Brain pericyte (primary cell): ENCODE measurements at regions not wholly inside any gene's neighbourhood (a gene's known extent, or its start where the extent isn't known, plus 50 kb on each side); places are given as distances from the start of the nearest gene placed in this dataset.

ENCODE experiments used
- DNase-seq: peaks from one replicate; pipeline ENCODE4 v3.0.0-alpha.2; 2012; ENCODE audit warnings: low read depth, low spot score

DNA sequence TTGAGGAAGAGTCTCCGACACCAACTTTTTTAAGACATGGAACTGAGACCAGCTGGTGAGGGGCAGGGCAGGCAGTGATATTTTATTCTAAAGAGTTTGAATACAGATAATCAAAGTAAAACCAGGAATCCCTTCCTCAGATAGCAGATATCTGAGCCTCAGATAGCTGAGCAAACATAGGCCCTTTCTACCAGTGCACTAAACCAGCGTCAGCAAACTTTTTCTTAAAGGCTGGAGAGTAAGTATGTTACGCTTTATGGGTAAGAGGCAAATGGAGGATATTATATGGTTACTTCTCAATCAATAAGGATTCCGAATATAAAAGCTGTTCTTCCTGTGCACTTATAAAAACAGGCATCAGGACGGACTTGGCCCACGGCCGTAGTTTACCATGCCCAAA lies 73.9 kb downstream of the WNT5A start:
- DNase-seq = no peak

DNA sequence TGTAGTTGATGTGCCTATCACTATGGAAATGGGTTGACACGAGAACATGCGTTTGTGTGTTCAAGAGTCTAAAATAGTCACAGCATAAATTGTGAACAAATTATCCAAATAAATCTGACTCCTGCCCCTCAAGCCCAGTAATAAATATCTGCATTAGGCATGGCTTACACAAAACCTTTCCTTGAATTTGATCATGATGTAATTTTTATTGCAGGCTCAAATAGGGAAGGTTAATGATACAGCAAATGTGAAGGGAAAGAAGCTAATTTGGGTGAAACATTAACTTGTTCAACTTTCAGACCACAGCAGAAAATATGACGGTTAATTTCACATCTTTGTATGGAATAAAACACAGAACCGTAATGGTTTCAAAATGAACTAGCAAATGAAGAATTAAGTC lies 74.6 kb downstream of the WNT5A start:
- DNase-seq = no peak

DNA sequence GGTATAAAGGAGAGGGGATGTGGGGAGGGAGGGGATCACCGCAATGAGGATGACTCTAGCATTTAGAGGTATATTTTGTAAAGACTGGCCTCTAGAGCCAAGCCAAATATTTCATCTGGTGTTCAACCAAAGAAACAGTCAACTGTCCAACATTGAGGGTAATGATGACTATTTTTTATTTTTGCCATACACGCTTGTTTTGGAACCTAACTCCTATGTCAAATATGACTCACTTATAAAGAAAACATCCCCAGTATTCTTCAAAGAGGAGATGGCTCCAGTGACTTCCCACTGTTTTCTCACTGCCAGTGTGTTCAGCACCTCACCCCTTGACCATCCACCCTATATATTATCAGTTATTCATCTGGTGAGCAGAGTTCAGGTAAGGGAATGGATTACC lies 77.3 kb downstream of the WNT5A start:
- no peak for DNase-seq

DNA sequence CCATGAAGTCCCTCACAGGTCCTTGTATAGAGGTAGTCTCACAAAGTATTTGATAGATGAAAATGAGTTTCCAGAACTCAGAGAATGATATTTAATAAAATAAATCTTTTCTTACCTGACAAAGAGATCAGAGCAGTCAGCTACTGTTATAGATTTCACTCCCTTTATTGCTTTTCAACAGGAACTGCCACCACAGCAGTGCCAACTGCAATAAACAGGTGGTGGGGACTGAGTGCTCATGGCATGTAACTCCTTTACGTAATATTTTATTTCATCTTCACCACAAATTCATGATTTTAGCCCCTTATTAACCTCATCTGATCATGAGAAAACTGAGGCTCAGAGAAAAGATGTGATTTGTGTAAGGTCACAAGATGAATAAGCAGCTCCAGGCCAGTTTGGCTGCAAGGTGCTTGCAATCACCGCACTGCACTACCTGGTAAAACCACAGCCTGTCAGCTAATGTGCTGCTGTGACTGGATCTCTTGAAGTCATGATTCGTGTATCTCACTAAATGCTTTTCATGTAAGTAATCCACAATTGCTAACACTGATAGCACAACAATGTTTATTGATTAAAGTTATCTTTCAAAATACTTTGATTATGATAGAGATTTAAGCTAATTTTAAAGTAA lies 78.8 kb downstream of the WNT5A start:
- no peak for DNase-seq

DNA sequence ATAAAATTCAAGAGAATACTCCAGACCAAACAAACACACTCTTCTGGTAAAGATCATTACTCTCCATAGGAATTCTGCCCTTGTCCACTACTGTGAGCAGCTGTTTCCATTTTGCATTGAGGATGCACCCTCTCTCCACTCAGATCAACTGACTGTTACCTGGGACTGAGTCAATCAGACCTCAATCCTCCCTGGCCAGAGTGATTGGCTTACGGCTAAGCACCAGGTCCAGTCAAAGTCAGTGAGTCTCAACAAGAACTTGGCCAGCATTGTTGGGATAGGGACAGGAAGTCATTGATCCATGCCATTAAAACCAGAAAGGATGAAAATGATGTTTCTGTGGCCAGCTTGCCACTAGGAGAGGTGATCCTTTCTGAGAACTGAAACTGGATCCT lies 79.7 kb downstream of the WNT5A start:
- no peak for DNase-seq

DNA sequence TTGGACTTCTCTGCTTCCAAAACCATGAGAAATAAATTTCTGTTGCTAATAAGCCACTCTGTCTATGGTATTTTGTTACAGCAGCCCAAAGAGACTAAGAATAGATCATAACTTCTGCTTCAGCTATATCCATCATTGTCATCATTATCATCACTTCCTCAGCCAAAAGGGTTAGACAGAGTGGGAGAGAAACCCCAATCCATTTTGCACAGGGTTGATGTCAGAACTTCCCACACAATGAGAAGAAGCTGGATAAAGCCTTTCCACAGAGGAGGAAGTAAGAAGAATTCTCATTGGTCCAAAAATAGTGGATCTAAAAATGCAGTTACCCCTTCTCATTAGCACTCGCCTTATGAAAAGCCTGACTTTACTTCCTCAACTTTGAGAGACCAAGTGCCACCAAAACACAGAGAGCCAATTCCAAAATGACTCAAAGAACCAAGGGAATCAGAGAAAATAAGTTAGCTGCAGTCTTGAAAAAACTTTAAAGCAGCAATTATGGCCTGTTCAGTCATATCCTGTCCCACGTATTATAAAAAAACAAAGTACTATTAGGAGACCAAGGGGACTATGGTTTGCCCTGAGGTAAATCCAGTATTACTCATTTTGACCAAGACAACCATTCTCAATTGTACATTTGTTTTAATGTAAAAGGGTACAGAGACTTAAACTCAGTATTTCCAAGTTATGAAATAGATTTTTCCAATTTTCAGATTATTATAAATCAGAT lies 80.2 kb downstream of the WNT5A start:
- DNase-seq = no peak

DNA sequence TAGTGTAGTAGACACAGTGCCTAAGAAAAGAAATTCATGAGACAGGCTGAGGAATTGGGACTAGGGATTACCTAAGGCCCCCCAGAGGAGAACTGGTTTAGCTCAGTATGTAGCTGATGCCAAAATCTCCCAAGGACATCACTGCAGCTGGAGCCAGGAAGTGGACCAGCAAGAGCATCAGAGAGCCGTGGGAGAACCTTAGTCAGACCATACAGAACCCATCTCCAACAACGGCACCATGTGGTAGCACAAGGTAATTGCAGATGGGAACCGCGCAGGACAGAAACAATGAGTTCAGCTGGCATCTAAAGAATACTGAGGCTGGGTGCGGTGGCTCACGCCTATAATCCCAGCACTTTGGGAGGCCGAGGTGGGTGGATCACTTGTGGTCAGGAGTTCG lies 81.7 kb downstream of the WNT5A start:
- no peak for DNase-seq

DNA sequence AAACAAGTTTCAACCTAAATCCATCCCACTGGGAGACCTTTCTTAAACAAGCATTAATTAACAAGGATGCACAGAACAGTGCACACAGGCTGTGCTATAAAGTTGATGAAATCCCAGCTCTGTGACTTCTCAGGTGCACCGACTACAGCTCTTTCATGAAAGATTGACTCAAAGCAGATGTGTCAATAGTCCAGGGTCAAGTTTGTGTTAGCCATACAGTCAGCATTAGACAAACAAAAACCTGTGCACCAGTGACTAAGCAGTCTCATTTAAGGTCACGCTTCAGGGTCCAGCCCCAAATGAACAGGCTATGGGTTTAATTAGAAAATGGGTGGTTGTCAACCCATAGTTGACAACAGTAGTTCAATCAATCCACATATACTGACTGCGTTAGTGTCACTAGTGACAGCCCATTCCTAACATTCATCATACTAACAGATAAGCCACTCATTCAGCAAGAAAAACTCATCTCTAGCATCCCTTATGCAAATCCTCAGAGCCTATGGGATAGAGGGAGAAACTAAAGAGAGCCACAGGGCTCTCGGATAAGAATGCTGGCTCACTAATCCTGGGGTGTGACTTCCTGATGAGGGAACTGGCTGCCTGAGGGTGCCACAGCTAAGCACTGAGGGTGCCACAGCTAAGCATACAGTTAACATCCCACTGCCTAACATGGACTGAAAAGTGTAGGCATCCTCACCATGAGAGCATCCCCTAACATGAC lies 84.1 kb downstream of the WNT5A start:
- DNase-seq = no peak

DNA sequence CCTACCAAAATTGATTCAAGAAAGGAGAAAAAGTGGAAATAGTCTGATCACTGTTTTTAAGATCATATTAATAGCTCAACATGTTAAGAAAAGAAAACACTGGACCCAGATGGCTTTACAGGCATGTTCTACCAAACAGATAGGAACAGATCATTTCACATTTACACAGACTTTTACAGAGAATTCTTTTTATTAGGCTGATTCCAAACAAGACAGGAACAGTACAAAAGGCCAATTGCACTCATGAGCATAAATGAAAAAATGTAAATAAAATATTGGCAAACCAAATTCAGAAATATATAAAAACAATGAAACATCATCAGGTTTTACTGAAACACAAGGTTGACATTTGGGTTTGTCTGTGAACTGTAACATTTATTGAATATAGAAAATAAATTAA lies 106.5 kb downstream of the WNT5A start:
- no peak for DNase-seq

DNA sequence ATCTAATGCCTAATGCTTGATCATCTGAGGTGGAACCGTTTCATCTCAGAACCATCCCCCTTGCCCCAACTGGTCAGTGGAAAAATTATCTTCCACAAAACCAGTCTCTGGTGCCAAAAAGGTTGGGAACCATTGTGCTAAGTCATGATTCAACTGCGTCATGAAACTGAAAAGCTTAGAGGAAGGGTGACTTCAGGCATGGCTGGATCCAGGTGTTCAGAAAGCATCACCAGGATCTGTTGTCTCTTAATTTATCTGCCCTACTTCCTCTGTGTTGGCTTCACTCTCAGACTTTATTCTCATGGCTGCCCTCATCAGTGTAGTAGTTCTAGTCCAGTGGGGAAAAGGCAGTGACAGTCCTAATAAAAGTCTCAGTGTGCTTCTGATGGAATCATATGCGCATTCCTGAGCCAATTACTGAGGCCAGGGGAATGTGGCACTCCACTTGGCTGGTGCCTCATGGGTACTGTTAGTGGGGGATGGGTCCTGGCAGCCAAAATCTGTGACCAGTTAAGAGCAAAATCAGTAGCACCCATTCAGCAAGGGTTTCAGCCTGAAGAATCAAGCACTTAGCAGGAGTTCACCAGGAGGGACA lies 110.3 kb downstream of the WNT5A start:
- DNase-seq = no peak

DNA sequence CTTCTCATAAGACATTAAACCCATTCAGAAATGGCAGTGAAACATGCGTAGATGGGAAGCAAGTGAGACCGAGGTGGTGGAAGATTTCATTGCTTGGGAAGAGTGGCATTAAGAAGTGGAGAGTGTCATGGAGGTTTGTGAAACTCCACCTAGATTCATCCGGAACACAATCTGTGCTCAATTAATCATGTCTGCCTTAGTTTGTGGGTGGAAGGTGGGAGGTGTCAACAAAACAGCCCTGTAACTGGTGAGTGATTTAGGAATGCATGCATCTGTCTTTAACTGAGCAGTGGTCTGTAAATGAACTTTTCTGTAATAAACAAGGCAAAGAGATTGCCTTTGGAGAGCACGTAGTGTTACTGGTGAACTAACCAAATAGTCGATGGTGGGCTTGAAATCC lies 113.7 kb downstream of the WNT5A start:
- no peak for DNase-seq

DNA sequence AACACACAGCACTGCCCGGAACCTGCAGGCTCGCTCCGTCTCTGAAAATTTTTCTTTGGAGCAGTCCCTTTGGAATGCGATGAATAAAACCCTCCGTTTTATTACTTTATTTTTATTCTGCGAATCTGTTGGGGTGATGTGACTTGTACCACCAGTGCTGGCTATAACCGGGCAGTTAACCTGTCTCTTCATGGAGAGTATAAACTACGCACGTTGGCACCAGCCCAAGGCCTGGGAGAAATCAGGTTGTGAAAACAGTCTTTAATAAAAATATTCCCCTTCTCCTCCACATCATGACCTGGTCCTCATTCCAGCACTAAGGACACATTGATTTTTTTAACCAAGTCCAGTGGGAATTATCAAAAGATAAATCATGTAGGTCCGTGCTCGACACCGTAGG lies 116.8 kb downstream of the WNT5A start:
- no peak for DNase-seq

DNA sequence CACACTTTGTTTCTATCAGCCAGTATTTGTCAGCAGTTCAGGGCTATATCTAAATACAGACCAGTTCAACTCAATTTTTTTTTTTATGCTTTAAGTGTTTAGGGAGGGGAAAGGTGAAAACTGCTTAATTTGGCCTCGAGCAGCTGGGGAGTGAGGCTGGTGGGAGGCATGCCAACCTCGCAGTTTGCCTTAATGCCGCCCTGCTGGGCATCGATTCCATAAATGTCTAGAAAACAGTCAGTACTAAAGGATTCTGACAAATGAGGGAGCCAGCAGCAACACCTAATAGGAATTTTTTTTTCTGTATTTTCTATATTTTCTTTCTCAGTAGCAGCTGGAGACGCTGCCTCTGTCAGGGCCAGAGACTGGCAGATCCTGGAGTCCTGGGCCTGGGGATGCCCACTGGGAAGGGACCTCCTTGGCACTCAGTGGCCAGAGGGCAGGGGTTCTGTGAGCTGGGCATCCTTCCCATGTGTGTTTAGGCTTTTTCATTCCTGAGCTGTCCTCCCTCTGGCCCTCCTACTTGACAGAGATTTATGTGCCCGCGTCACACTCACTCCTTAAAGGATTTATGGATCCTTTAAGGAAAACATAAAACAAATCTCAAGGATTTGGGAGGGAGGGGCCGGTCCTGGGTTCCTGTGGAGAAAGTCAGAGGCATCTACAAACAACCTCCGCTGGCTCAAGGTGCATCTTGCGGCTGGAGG lies 117.8 kb downstream of the WNT5A start:
- DNase-seq = no peak

DNA sequence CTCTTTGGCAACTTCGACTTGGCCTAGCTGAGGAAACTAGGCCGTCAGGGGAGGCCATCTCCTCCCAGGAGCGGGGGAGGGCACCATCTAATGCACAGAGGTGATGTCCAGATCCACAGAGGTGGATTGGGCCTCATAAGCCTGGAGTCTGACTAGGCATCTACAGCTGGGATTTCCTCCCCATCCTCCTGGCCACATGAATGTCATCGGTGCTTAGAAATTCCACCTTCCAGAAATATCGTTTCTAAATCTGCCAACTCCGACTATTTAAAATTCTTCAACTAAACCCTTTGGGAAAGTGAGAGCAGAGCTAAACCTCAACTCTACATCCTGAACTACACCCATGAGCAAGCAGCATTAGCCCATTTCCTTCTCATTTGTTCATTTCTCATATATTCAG lies 118.7 kb downstream of the WNT5A start:
- no peak for DNase-seq

DNA sequence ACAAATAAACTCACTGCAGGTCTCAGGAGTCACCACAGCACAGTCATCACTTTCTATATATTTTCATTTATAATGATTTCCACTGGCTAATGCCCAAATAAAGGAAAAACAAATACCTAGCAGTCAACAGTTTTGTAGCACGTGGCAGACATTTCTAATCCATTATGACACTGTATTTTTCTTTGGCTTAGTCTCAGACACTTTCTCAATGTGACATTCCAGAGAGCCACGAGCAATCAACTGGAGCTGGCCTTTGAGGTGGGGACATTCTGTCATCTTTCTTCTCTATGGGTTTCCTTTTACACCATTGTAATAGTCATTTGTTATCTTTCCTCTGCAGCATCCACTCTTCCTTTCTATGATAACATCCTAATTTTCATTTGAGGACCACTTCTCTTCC lies 119.7 kb downstream of the WNT5A start:
- DNase-seq = no peak

DNA sequence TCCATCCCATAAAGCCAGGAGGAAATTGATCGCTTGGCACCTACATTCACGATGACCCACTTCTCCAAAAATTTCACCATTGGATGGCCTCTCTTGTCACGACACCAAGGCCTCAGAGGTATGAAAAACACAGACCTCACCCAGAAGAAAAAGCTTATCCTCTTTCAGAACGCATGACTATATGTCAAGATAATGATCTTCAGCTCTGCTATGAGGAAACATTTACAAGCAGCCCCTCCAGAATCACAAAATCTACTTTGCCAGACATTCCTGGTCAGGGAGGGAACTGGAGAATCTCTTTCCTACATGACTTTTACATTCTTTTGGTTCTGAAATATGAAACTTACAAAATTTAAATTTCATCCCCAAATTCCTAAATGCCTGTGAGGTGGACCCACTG lies 122.7 kb downstream of the WNT5A start:
- DNase-seq = no peak

DNA sequence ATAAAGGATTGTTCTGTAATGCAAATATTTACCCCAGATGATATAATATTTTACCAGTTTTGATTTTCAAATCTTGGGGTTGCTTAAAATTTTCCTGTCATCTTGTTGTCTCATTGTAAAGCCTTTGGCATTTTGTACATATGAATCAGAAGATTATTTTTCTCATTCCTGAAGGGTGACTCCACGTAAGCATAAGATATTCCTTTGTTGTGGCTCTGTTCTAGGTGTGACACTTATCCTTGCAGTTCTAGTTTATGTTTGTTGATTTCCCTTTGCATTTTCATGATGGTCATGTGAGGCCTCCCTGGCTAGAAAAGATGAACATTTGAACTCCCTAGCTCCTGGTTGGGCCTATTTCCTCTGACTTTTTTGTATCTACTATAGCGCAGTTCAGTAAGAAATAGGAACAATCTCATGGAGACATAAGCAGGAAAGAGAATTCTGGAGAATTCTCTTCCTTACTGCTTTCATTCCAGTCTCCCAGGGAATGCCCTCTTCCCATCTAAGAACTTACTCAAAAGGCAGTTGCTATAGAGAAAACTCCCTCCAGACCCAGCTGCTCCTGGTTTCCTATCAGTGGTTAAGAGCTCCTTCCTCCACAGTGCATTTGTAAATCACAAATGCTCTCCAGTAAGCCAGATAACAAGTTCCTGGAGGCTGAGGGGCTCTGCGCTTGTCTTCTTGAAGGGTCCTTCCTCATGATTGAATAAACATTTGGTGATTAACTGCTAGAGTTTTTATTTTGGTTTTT lies 124.7 kb downstream of the WNT5A start:
- no peak for DNase-seq

DNA sequence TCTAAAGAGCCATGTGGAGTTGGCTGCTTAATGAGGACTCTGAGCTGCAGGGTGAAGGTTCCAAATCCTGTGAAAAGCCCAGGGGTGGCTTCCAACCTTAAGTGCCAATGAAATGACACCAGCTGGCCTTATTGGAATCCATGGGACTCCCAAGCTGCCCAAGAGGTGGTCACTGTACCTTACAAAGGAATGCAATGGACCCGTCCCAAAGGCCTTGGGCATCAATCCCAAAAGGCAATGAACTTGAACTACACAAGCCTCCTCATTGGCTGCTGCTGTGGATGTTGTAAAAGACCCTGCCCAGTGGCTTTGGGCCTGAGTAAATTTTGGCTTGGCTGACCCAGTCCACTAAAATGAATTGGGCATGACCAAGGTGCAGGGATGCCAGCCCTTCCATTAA lies 129.3 kb downstream of the WNT5A start:
- DNase-seq = no peak

DNA sequence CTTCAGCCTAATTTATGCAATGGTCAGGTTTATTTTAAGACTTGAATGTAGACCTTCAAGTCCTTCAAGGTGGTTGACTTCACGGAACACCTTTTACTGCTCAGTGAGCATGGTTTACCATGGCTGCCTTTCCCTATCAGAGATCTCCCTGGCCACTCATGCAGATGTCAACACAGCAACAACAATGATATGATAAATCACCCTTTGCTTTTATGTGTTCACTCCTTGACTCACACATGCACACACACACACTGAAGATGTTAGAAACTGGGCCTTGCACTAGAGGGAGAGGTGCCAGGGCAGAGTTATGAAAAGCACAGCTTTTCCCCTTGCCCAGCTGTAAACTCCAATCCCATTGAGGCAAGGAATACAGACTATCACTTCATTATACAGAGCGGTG lies 134.4 kb downstream of the WNT5A start:
- DNase-seq = no peak

DNA sequence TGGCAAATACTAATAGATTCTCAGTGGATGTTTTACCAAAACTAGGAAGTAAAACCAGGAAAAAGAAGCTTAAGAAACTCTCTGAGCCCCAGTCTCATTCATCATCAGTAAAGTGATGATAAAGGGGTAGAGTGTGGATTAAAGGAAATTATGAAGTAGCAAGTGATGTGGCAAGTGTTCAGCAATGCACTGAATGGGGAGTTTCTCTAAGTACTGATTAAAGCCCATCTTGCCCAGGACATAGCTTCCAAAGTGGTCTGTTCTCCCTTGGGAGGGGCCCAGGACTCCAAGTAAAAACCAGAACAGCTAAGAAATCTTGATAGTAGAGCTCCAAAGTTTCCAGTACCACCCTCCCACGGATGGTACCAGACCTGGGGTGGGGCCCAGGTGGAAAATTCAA lies 137.3 kb downstream of the WNT5A start:
- DNase-seq = no peak
